GM23338 (cell line): ENCODE measurements at regions not wholly inside any gene's neighbourhood (a gene's known extent, or its start where the extent isn't known, plus 50 kb on each side); places are given as distances from the start of the nearest gene placed in this dataset.

ENCODE experiments used
- CREB1 ChIP-seq: fragments of 250-450 bp; sonication (Bioruptor Pico); IDR thresholded peaks from 2 replicates; pipeline ENCODE4 v1.5.0; 2020; ENCODE audit warnings: low read depth, mild to moderate bottlenecking, moderate library complexity
- CTCF ChIP-seq, 2 experiments: fragments of 200-600 bp in 1 of 2; sonication (generic) in 1 of 2; conservative IDR thresholded peaks; 2 replicates each; pipeline versions ENCODE4 v1.5.1 to v1.6.1; 2016 to 2017; ENCODE audit warnings: antibody characterized with exemption in 2 of 2, low read depth in 2 of 2, mild to moderate bottlenecking in 2 of 2, moderate library complexity in 1 of 2
- ETS1 ChIP-seq: IDR thresholded peaks from 2 replicates; pipeline ENCODE4 v1.6.1; 2016; ENCODE audit warnings: antibody characterized with exemption
- EZH2 ChIP-seq: fragments of 200-600 bp; sonication (generic); IDR thresholded peaks from one replicate; pipeline ENCODE4 v1.8.0; 2017; ENCODE audit warnings: antibody characterized with exemption, mild to moderate bottlenecking, low read depth; ENCODE audit not compliant: unreplicated experiment
- EZH2phosphoT487 ChIP-seq: fragments of 200-600 bp; sonication (generic); IDR thresholded peaks from one replicate; pipeline ENCODE4 v1.8.1; 2018; ENCODE audit warnings: antibody characterized with exemption; ENCODE audit not compliant: unreplicated experiment
- JUNB ChIP-seq: IDR thresholded peaks from one replicate; pipeline ENCODE4 v1.6.1; 2016; ENCODE audit warnings: antibody characterized with exemption; ENCODE audit not compliant: unreplicated experiment
- NANOG ChIP-seq: IDR thresholded peaks from 2 replicates; pipeline ENCODE4 v1.6.1; 2016; ENCODE audit warnings: antibody characterized with exemption, borderline replicate concordance
- POLR2AphosphoS5 ChIP-seq: IDR thresholded peaks from 2 replicates; pipeline ENCODE4 v1.6.1; 2016; ENCODE audit warnings: antibody characterized with exemption, low read depth
- REST ChIP-seq: IDR thresholded peaks from one replicate; pipeline ENCODE4 v1.6.1; 2018; ENCODE audit warnings: antibody characterized with exemption; ENCODE audit not compliant: unreplicated experiment
- STAT1 ChIP-seq: IDR thresholded peaks from one replicate; pipeline ENCODE4 v1.6.1; 2016; ENCODE audit warnings: antibody characterized with exemption; ENCODE audit not compliant: unreplicated experiment

- no peak for TF ChIP-seq EZH2
- no peak for TF ChIP-seq CTCF (conservative IDR thresholded peaks at IDR 0.05; ENCODE audit: low read depth in 2 of 2)
- no peak for TF ChIP-seq POLR2AphosphoS5
- no peak for TF ChIP-seq CREB1
- no peak for TF ChIP-seq NANOG
- TF ChIP-seq EZH2phosphoT487: no peak
- no peak for TF ChIP-seq STAT1
- TF ChIP-seq ETS1: no peak
- no peak for TF ChIP-seq REST
- TF ChIP-seq JUNB: no peak
These were observed 99.5 kb upstream of the NPAS2 start for GRCh38 chr2:100720445-100720844.
